ENCODE measurements at regions not wholly inside any gene's neighbourhood (a gene's known extent, or its start where the extent isn't known, plus 50 kb on each side); places are given as distances from the start of the nearest gene placed in this dataset.

GRCh38 chr7:114102131-114102530 lies 183.3 kb upstream of the PPP1R3A start:
- DNase-seq: no peak
- Histone ChIP-seq H3K9me3 (no peaks in the 10 kb centered on the region), H3K36me3 (no peaks in the 10 kb centered on the region), H3K4me1 (peaks cover 0 to 16% (median 3%) of the 10 kb centered on the region in 4 donors), H3K4me3 (no peak overlapping the region), H3K27me3 (no peaks in the 10 kb centered on the region), H3K27ac (no peak overlapping the region)
- intact Hi-C loops (cut with DNase I; ENCODE audit: low total_unique reads): loop anchor here (10.0 kb wide), 1 partner anchor 413 kb away; no protein-coding TSS in a partner anchor
- no peak for TF ChIP-seq CTCF (IDR thresholded peaks at IDR 0.05)

- H3K27me3 ChIP-seq: no peaks in the 10 kb centered on the region
- H3K36me3 ChIP-seq: no peaks in the 10 kb centered on the region
- DNase-seq: no peak
- TF ChIP-seq CTCF (IDR thresholded peaks at IDR 0.05): no peak
- H3K4me3 ChIP-seq: no peak overlapping the region
- H3K27ac ChIP-seq: no peak overlapping the region
- intact Hi-C loops (cut with DNase I; ENCODE audit: low total_unique reads): loop anchor here (10.0 kb wide), 1 partner anchor 414 kb away; no protein-coding TSS in a partner anchor
- H3K9me3 ChIP-seq: no peaks in the 10 kb centered on the region
- H3K4me1 ChIP-seq: peaks cover 0 to 16% (median 3%) of the 10 kb centered on the region in 4 donors
Observed at GRCh38 chr7:114100810-114101209, 182.0 kb upstream of the PPP1R3A start.

- Histone ChIP-seq H3K27ac (no peak overlapping the region), H3K27me3 (no peaks in the 10 kb centered on the region), H3K4me3 (no peak overlapping the region), H3K4me1 (peaks cover 0 to 10% (median 2%) of the 10 kb centered on the region in 4 donors), H3K9me3 (no peaks in the 10 kb centered on the region), H3K36me3 (no peaks in the 10 kb centered on the region)
- no peak for DNase-seq
- TF ChIP-seq CTCF (IDR thresholded peaks at IDR 0.05): no peak
- intact Hi-C loops (cut with DNase I; ENCODE audit: low total_unique reads): no loop called here
Observed at GRCh38 chr7:114099337-114099736, 180.5 kb upstream of the PPP1R3A start.

GRCh38 chr7:114095885-114096284 lies 177.1 kb upstream of the PPP1R3A start:
- H3K27me3 ChIP-seq: no peaks in the 10 kb centered on the region

GRCh38 chr7:114088470-114088940 lies 169.7 kb upstream of the PPP1R3A start:
- no peaks in the 10 kb centered on the region for H3K9me3 ChIP-seq
- peak overlapping the region in 1 of 2 donors; percentile 91 for H3K27ac ChIP-seq
- intact Hi-C loops (cut with DNase I; ENCODE audit: low total_unique reads): no loop called here
- peaks cover 0 to 41% (median 14%) of the 10 kb centered on the region in 4 donors for H3K4me1 ChIP-seq
- TF ChIP-seq CTCF (IDR thresholded peaks at IDR 0.05): no peak
- DNase-seq: no peak
- no peaks in the 10 kb centered on the region for H3K36me3 ChIP-seq
- peaks cover 0 to 7% of the 10 kb centered on the region in 2 donors for H3K27me3 ChIP-seq
- peak overlapping the region; percentile 69 to 86 for H3K4me3 ChIP-seq

More at GRCh38 chr7:114095885-114096284, 177.1 kb upstream of the PPP1R3A start:
- no peak overlapping the region for H3K27ac ChIP-seq
- DNase-seq: no peak
- H3K9me3 ChIP-seq: no peaks in the 10 kb centered on the region
- intact Hi-C loops (cut with DNase I; ENCODE audit: low total_unique reads): no loop called here
- H3K36me3 ChIP-seq: no peaks in the 10 kb centered on the region
- no peaks in the 10 kb centered on the region for H3K4me1 ChIP-seq
- no peak for TF ChIP-seq CTCF (IDR thresholded peaks at IDR 0.05)
- no peak overlapping the region for H3K4me3 ChIP-seq

All from tibial artery (tissue), 4 donors.